T follicular helper cell (primary cell): ENCODE measurements at regions not wholly inside any gene's neighbourhood (a gene's known extent, or its start where the extent isn't known, plus 50 kb on each side); places are given as distances from the start of the nearest gene placed in this dataset.
A peak's percentile ranks its signal among the peaks of the same experiment; 100 is the strongest.

Experiments used
- DNase-seq: peaks from one replicate; pipeline ENCODE4 v3.0.0-alpha.2; 2020; ENCODE audit warnings: low read depth

DNA sequence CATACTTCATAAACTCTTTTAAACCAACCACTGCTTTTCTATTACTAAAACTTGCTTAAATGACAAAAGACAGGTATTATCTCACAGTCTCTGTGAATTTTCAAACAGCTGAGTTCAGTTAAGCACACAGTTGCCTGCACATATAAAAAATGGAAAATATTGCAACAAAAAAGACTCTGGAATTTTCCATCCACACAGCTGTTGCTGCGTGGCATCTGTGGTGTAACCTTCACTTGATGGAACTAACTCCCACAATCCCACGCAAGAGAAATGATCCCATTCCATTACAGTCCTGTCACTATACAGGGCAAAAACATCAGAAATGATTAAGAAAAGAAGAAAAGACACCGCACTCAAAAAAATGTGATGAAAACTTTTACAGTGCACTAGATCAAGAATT is 149.8 kb upstream of the TBL1X start:
- no peak for DNase-seq

DNA sequence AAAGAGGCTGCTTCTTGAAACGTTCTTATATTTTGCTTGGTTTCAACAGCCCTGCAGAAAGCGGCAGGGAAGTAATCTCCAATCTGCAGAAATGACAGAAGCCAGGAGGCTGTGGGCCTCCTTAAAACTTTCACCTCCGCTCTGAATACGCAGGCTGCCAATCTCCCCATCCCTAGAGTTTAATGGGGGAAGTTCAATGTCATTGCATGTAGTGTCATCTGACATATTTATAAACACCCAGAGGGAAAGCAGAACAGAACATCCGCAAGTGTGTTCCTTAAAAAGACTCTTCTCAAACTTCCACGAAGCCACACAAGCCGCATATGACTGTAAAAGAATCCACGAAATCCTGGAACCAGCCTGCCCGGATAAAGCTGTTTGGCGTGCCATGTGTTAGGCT is 148.8 kb upstream of the TBL1X start:
- DNase-seq = no peak

DNA sequence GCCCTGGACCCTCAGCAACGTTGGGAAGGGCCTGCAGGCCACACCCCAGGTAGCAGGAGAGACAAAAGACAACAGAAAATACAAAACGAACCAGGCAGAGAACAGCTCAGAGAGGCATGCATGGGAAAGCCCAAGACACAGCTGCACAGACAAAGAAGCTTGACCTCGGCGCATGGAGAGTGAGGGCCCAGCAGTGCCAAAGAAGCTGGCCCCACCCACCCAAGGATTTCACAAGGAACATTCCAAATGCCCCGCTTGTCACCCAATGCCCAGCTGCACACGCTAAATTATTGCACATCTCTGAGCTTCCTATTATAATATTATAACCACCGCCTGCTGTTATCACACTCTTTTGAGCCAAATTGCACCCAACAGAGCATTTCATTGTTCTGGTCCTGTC is 147.7 kb upstream of the TBL1X start:
- DNase-seq = no peak

DNA sequence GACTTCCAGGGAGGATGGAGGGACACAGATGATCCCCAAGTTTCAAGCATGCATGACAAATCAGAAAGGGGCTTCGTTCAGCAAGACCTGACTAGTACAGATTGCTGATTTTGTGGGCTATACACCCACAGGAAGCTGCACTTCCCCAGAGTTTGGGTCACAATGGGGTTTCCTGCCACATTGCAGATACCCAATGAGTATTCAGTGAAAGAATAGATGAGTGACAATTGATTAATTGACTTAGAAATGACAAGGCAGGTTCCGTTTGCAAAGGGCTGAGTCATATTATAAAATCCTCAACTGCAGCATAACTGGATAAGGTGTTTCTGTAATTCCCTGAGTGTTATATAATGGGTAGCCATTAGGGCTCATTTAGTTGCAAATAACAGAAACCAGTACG is 146.6 kb upstream of the TBL1X start:
- DNase-seq = no peak

DNA sequence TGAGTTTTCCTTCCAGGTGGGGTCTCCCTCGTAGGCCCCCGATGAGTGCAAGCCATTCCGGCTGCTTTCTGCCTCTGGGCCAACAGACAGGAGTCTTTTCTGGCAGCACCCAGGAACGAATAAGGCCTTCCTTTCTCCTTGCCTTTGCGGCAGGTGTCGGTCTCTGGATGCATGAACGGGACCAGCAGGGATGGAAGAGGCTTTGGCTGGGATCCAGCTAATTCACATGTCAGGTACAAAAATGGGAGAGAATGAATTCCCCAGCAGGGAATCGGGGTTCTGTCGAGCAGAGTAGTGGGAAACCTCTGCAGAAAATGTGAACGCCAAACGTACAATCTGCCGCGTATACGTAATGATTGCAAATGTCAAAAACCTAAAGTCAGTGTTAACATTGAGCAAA is 146.1 kb upstream of the TBL1X start:
- no peak for DNase-seq

DNA sequence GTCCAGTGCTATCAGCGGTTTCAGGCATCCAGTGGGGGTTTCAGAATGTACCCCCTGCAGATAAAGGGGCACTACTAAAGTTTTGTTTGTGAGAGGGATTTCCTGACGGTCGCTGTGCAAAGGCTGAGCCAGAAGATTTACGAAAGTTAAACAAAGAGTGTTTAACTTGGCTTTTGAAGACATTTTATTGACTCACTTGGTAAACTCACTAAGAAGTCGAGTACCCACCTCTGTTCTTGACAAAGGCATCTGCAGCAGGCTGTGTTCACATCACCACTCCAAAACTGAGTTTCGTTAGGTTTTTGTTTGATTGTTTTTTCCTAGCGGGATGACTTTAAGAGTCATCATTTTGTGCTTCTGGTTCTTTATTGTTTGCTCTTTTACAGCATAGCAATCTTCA is 143.9 kb upstream of the TBL1X start:
- DNase-seq = no peak

DNA sequence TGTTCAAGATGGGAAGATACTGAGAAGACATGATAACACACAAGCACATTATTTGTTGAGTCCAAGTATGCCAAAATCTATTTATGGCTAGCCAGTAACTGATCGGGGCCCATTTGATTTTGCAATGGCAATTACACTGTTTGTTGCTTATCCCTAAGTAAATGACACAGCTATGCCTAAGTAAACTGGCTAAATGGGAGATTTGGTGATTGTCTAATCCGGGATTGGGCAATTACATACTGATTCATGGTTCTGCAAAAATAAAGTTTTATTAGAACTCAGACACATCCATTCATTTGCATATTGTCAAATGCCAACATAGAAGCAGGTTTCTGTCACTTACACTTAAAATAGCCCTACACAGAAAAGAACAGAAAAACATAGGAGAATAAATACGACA is 140.2 kb upstream of the TBL1X start:
- no peak for DNase-seq

DNA sequence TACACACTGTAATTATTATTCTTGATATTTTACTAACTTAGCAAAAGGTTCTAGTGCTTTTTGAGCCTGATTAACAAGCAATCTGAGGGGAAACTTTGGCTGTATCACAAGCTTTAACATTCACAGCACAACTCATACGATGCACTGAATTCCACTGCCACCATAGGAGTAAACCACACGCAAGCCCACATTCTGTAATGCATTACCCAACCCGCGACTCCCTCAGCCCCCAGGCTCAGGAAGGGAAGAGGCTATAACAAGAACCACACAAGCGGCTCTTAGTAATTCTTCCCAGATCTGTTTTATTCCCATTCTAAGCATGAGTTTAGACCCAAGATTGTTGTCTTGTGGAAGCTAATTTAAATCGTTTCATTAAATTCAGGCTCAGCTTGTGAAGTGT is 138.5 kb upstream of the TBL1X start:
- no peak for DNase-seq

DNA sequence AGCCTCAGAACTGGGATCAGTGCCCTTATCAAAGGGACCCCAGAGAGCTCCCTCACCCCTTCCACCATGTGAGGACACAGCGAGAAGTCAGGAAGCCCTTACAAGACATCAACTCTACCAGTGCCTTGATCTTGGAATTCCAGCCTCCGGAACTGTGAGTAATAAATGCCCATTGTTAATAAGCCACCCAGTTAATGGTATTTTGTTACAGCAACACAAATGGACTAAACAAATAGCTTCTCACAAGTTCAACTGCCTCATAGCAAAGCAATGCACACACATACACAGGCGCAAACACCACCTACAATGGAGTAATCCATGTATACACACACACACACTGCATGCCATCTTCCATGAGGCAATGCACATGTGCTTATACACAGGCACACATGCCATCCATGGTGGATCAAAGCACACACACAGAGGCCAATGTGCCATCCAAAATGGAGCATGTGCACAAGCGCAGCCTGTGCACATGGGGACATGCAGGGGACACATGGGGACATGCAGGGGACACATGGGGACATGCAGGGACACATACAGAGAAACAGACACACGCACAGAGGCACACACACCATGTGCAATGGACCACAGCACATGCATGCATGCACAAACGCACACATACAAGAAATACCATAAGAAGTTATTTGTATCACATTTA is 137.6 kb upstream of the TBL1X start:
- no peak for DNase-seq

DNA sequence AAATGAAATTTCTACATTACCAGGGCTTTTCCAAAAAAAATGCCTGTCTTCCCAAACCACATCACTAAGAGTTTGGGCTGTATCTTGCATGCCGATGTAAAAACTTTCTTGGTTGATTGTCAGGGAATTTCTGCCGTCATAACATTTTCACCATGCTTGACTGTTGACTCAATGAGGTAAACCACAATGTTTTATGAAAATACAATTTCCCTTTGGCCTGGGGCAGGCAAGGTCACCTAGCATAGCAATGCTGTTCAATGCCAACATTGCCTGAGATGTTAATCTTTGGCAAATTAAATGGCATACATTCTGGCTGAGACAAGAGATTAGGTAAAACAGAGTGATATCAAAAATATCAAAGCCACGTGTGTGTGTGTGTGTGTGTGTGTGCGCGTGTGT is 137.1 kb upstream of the TBL1X start:
- no peak for DNase-seq

DNA sequence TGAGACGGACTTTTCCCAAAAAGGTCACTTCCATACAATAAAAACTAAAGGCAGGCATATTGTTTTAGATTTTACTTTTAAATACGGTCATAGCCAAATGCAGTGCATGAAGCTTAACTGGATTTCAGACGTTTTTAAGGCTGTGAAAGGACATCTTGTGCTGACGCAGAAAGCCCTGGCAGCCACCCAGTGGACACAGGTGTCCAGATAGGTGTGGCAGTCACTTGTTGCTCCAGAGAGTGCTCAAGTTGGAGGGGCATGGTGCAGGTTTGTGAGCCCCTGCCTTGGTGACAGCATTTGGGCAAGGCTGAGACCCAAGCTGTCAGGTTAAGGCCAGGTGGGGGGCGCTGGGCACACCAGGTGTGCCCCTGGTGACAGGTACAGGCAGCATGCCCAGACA is 135.8 kb upstream of the TBL1X start:
- no peak for DNase-seq

DNA sequence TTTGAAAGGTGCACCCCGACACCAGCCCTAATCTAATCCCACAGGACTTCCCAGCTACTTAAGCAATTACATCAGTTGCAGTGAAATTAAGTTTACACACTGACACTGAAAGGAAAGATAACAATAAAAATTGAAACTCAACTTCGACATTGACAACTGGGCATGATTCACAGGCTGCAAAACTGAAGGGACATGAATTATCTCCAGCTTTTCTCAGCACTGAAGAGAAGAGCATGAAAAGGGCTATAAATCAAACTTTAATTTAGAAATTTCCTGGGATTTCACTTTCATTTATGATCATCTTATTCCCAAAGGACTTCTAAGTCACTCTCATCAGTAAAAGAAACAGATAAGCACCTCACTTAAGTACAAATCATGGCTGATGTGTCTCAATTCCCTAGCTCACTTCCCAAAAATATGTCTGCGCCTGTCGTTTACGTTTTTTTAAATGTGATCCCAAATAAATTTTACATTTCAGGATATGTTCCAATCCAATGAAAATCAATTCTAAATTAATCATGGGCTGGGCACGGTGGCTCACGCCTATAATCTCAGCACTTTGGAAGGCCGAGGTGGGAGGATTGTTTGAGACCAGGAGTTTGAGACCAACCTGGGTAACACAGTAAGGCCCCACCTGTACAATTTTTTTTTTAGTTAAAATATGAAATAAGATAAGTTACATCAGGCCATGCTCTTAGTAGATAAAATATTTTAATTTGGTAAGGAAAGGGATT is 134.4 kb upstream of the TBL1X start:
- DNase-seq = no peak

DNA sequence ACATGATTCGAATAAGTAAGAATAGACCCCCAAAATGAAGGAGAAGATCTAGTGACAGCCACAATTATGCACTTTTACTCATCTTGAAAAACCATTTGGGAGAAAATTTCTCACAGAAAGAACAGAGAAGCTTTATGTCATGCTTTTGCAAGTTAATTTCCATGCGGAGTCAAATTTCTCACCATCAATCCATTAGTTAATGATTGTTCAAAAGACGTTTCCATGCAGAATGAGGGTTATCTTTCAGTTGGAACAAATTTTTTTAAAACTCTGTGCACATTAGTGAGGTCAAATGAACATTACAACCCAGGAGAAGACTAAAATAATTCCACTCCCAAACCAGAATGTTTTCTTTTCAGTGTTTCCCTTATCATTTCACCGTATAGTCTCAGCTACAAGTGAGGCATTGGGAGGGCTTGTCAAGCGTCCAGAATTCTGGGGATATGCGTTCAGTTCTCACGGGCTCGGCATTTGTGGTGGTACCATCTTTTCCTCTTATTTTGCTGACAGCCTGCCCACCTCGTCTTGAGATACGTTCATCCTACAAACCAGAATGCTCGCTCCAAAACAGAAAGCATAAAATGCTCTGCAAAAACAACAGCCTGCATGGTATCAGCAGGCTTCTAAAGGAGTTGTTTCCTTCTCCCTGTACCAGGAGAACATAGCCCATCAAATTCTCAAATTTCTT is 130.8 kb upstream of the TBL1X start:
- no peak for DNase-seq

DNA sequence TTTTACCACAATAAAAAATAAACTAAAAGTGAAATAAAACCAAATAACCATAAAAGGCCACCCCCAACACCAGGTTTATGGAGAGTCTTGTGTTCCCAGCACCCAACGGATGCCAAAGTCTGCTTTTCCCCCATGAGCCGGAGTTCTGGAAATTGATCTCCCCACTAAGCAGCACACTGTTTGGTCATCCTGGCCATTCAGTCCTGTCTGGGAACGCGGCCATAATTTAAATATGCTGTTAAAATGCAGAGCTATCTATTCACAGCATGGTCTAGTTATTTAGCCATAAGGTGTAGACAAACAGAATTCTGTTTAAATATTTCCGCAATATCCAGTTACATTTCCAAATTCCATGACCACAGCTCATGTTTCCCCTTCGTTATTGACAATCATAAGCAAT is 129.6 kb upstream of the TBL1X start:
- no peak for DNase-seq

DNA sequence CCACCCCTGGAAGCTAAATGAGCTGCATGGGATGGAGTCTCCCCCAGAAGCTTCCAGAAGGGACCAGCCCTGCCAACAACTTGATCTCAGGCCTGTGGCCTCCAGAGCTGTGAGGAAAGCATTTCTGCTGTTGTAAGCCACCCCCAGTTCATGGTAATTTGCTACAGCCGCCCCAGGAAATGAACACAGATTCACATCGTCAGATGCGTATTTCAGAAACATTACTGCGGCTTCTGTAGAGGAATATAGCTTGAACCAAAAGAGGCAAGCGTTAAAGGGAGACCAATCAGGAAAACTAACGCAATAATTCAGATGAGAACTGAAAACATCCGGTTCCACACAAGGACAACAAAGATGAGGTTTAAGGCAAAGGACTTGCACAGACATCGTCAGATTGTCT is 128.4 kb upstream of the TBL1X start:
- DNase-seq = no peak

DNA sequence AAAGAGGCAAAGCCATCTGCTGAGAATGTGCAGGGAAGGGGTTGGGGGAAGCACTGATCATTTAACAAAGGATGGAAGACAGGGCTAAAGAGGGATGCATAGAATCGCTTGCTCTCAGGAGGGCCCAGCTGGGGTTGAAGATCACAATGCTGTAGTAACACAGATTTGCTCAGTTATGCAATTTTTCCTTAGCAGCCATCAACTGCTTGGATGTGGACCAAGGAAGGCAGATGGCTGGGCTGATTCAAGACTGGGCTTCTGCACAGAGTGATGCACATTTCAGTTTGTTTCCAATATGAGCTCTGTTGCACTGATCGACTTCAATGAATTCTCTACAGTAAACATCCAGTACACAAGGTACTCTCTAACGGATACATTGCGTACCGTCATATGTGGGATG is 127.8 kb upstream of the TBL1X start:
- DNase-seq = no peak

DNA sequence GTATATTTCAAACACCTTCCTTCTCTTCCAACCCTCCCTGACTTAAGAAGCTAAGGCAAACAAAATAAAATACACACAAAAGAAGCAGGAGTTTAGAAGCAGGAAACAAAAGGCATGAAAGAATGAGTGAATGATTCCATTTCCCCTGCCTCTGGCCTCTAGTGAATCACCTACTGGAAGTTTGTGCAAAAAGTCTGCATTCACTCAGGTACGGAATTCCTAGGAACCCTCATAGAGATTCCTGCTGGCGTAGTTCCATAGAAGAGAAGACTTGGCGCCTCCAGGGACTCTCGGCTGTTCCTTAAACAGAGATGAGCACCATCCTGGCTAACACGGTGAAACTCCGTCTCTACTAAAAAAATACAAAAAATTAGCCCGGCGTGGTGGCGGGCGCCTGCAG is 125.9 kb upstream of the TBL1X start:
- DNase-seq = no peak

DNA sequence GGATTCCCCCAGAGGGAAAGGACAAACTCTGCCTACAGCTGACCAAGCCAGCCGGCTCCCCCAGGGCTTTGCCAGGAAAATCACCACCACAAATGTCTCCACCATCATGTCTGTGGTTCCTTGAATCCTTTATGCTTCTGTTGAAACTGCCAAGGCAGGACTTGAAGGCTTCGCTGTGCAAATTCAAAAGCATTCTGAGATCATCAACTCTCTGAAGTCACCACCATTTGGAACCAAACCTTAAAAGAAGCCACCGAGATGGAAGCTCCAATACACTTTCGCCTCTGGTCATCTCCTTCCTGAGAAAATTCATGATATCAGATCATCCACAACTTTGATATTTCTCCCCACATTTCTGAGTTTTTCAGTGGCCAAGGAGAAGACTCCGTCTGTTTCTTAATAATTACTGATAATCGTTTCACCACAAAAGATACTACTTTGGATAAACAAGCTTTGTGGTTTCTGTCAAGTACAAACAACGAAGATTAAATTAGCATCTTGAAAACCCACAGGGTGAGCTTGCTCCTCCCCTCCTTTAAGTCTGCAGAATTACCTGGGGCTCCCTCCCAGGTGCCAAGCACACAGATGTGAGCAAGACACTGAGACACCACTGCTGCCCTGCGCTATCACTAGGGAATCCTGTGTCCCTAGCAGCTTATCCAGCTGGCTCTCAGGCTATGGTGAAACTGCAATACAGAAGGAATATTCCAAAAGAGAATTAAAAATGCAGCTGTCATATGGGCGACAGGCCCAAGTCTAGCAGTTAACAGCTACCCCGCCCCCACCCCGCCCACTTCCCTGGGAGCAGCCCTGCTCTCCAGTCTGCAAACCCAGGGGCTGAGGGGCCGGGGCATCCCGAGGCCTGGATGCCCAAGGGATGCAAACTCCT is 125.0 kb upstream of the TBL1X start:
- DNase-seq = peak; percentile 30

DNA sequence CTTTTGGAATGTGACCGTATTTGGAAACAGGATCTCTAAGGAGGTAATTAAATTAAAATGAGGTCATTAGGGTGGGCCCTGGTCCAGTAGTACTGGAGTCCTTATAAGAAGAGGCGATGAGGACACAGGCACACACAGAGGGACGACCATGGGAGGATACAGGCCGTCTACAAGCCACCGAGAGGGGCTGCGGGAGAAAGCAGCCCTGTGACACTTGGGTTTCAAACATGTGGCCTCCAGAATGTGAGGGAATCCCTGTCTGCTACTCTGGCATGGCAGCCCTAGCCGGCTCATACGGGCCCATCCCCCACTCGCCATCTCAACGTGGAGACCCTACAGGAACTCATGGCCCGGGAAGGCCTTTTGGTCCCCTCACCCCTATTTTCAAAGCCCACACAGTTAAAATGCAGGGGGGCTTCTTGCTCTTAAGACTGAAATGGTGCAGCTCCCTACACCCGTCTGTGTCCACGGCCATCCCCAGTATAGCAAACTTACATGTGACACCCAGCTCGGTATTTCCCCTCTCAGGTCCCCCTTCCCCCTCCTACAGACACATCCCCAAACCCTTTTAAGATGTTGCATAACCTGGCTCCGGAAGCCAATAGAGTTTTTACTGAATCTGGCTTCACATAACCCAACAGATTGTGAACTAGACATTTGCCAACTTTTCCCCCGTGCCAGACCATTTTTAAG is 124.1 kb upstream of the TBL1X start:
- DNase-seq = peak; percentile 41

DNA sequence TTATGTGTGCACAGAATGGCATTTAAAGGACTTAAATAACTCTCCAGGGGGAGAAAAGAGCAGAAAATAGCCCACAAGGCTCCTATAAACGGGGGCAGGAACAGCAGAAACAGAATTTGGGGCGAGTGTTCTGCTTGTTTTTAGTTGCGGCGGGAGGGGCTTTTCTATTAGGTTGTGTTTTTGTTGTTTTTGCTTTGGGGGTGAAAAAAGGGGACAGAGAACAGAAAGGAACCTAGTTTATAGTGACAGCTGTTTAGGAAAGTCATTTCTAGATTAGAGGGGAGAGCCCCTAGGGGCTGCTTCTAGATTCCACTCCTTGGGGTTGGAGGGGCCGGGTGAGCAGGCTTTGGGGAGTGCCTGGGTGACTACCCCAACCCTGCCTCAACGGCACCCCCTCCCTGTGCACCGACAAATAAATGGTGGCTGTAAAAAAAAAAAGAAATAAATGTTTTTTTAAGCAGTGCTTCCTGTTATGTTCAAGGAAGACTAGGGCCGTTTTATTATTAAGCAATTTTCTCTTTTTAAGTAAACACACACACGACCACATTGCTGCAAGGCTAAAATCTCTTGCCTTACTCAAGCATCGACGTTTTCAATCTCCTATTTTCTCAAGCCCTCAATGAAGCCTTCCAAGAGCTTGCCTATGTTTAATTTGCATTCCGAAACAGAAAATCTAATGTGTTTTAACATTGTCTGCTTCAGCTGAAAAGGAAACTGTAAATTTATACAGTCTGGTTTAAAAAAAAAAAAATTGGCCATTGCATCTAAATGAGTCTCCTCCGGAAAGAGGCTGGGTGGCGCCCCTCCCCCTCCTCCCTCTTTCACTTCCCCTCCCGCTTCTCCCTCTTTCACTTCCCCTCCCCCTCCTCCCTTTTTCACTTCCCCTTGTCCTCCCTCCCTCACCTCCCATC is 123.3 kb upstream of the TBL1X start:
- DNase-seq = peak; percentile 47
